ENCODE measurements at regions not wholly inside any gene's neighbourhood (a gene's known extent, or its start where the extent isn't known, plus 50 kb on each side); places are given as distances from the start of the nearest gene placed in this dataset.

DNA sequence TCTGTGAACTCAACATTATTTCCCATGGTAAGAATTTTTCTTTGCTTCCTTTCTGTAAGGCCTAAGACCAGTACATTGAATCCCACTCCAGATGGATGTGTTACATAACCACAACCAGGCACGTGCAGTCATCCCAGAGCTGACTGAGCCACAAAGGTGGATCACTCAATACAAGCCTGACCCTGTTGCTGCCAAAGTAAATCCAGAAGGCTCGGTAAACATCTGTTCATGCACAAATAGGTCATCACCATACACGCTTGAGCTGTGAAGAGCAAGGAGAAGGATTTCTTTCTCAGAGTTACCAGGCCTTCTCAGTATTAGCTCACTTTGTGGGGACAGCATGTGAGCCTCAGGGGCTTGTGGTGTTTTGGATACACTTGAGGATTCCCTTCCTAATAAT lies 791.4 kb upstream of the FANCL start:
- TF ChIP-seq ZNF70 (CRISPR knock-in tag; IDR thresholded peaks at IDR 0.05) = no peak
- no peak for TF ChIP-seq PPARA (CRISPR knock-in tag; IDR thresholded peaks at IDR 0.05; ENCODE audit: borderline replicate concordance)
- TF ChIP-seq GLIS3 (CRISPR knock-in tag; IDR thresholded peaks at IDR 0.05) = no peak
- no peak for TF ChIP-seq RARB (CRISPR knock-in tag; IDR thresholded peaks at IDR 0.05)
- no peak for TF ChIP-seq TOX (CRISPR knock-in tag; IDR thresholded peaks at IDR 0.05; ENCODE audit: borderline replicate concordance)
- TF ChIP-seq, protein P1, sequence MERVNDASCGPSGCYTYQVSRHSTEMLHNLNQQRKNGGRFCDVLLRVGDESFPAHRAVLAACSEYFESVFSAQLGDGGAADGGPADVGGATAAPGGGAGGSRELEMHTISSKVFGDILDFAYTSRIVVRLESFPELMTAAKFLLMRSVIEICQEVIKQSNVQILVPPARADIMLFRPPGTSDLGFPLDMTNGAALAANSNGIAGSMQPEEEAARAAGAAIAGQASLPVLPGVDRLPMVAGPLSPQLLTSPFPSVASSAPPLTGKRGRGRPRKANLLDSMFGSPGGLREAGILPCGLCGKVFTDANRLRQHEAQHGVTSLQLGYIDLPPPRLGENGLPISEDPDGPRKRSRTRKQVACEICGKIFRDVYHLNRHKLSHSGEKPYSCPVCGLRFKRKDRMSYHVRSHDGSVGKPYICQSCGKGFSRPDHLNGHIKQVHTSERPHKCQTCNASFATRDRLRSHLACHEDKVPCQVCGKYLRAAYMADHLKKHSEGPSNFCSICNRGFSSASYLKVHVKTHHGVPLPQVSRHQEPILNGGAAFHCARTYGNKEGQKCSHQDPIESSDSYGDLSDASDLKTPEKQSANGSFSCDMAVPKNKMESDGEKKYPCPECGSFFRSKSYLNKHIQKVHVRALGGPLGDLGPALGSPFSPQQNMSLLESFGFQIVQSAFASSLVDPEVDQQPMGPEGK (CRISPR knock-in tag; IDR thresholded peaks at IDR 0.05; ENCODE audit: borderline replicate concordance) = no peak
